Activated effector memory CD4-positive, alpha-beta T cell treated with Interleukin-2 at 50 U/mL for 16 hours (primary cell): ENCODE measurements at regions not wholly inside any gene's neighbourhood (a gene's known extent, or its start where the extent isn't known, plus 50 kb on each side); places are given as distances from the start of the nearest gene placed in this dataset.

Source experiments
- DNase-seq: peaks from one replicate; pipeline ENCODE4 v3.0.0-alpha.2; 2020

- DNase-seq = peak; percentile 2
These were observed 333.9 kb downstream of the UQCRFS1 start for GRCh38 chr19:28878862-28879566.

- DNase-seq = no peak
These were observed 336.3 kb downstream of the UQCRFS1 start for GRCh38 chr19:28876609-28877123.

DNA sequence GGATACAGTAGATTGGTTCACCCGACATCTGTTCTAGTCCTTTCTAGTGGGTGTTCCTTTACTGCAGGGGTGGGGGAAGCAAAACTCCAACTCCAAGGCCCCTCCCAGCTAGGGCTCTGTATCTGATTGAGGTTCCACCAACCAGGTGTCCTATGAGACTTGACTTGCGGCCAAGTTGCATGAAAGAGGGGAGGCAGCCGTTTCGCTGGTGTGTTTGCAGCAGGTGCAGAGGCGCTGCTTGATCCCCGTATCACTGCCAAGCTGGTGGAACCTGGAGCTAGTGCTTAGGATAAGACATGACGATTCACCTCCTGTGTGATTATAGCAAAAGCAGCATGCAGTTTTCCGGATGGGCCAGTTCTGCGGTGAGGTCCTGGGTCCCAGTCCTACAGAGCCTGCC is 338.2 kb downstream of the UQCRFS1 start:
- DNase-seq = no peak

DNA sequence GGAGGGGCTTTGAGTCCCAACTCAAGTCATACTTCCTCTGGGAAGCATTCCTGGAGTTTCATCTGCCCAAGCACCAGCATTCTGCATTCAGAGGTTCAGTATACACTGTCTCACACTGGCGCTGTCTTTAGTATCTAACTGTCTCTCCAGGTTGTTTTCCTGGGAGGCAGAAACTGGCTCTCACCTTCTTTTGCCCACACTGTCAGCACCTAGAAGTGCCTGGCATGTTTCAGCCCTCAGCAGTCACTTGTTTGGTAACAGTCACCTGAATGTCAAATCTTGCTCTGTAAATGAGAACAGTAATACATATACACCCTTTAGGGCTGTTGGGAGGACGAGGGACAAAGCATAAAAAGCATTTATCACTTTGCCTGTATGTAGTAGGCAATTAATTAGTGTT is 339.6 kb downstream of the UQCRFS1 start:
- no peak for DNase-seq

DNA sequence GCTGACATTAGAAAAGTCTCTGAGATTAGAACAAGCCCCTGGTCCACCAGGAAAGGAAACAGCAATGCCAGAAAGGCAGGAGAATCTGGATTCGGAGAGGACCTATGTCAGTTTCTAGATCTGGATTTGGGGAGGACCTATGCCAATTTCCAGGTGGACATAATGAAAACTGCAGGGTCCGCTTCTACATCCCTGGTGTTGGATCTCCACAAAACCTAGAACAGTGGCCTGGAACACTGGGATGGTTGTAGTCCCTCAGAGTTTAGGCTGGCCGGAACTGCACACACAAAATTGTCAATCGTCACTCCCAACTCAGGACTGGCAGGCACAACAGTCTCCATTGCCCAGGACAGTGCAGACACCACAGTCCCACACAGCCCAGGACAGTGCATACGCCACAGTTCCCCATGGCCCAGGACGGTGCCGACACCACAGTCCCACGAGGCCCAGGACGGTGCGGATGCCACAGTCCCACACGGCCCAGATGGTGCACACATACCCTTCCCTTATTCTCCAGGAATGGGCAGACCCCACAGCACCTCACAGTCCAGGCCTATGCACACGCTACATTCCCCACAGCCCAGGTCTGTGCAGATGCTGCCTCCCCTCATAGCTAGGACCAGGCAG is 341.7 kb downstream of the UQCRFS1 start:
- DNase-seq = no peak

- DNase-seq = no peak
These were observed 343.5 kb downstream of the UQCRFS1 start for GRCh38 chr19:28869459-28869858.

DNA sequence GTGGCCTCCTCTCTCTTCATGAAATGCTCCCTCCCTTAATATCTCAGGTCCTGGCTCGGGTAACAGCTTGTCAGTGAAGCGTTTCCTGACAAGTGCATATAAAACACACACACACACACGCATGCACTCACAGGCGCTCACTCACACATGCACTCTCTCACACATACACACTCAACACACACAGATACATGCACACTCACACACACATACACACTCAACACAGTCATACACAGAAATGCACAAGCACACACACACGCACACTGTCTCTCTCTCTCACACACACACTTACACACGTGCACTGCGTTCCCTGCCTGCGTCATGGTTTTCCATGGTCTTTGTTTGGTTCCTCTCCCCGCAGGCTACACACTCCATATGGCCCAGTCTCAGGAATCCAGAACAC is 344.1 kb downstream of the UQCRFS1 start:
- no peak for DNase-seq

- DNase-seq = no peak
These were observed 345.0 kb downstream of the UQCRFS1 start for GRCh38 chr19:28867978-28868377.

DNA sequence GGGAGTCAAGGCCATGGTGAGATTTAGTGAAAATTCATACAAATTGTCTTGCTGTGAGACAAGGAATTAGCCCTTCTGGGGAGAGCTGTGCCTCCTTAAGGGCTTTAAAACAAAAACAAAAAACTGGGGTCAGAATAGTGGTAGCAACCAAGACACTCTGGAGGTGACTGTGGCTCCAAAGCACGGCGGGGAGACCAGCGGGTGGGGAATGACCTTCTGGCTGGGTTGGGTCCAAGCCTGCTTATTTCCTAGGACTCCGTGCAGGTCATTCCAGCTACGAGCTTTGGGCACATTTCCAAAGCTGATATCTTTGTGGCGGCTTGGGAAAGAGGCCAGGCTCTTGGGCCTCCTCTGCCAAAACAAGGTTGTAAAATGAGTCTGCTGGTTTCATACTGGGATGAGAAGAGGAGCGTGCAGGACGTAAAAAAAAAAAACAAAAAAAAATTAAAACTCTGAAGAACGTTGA is 348.3 kb downstream of the UQCRFS1 start:
- DNase-seq = no peak

GRCh38 chr19:28864024-28864503 is 348.9 kb downstream of the UQCRFS1 start:
- DNase-seq = no peak

DNA sequence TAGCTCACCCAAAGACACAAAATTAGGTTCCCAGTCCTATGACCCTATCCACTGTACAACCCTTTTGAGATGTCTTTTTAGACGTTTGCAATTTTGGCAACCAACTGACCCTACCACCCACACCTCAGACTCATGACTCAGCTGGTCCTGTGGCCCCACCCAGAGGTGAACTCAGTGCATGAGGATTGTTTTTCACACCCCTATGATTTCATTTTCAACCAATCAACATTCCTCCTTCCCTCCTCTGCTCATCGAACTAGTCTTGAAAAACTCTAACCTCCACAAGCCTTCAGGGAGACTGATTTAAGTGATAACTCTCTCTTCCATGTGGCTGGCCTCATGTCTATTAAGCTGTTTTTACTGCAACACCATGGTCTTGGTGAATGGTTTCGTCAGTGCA is 350.7 kb downstream of the UQCRFS1 start:
- no peak for DNase-seq

DNA sequence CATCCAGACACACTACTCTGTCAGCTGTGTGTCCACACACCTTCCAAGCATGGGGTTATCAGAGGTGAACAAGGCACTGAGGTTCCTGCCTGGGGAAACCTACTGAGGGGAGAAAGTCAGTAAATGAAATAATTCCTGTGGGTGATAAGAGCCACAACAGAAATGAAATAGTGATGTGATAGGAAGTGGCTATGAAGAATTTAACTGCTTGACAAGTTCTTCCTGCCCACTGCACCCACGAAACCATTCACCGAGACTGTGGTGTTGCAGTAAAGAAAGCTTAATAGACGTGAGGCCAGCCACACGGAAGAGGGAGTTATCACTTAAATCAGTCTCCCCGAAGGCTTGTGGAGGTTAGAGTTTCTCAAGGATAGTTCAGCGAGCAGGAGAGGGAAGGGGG is 353.1 kb downstream of the UQCRFS1 start:
- no peak for DNase-seq

GRCh38 chr19:28858933-28859332 is 354.0 kb downstream of the UQCRFS1 start:
- no peak for DNase-seq

- no peak for DNase-seq
These were observed 355.0 kb downstream of the UQCRFS1 start for GRCh38 chr19:28857967-28858366.

DNA sequence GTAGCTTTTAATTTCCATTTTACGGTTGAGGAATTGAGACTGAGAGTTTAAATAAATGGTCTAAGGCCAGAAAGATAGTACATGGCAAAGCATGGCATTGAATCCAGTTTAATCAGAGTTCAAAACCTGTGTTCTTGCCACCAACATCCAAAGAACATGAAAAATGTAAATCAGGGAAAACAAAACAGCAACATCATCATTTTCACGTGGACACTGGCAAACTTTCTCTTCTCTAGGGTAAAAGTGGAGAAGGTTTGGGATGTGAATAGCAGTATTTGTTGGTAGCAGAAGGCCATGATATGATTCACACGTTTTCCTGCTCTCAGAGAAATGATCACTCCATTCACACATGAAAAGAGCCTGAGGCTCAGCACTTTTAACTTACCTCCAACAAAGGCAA is 357.7 kb downstream of the UQCRFS1 start:
- DNase-seq = no peak

DNA sequence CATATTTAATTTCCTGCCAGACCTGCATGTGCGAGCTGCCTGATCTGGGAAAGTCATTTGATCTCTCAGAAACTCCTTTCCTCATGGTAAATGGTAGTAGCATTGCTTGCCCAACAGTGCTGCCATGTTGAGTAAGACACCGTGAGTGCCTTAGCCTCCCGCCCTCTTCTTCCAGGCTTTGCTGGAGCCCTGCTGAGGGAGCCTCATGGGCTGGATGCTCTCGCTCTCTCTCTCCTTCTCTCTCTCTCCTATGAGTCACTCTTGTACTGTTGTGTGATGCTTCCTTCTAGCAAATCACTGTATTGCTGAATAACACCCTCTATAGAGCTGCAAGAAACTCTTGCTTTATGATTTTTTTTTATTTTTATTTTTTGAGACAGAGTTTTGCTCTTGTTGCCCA is 365.5 kb downstream of the UQCRFS1 start:
- DNase-seq = no peak

DNA sequence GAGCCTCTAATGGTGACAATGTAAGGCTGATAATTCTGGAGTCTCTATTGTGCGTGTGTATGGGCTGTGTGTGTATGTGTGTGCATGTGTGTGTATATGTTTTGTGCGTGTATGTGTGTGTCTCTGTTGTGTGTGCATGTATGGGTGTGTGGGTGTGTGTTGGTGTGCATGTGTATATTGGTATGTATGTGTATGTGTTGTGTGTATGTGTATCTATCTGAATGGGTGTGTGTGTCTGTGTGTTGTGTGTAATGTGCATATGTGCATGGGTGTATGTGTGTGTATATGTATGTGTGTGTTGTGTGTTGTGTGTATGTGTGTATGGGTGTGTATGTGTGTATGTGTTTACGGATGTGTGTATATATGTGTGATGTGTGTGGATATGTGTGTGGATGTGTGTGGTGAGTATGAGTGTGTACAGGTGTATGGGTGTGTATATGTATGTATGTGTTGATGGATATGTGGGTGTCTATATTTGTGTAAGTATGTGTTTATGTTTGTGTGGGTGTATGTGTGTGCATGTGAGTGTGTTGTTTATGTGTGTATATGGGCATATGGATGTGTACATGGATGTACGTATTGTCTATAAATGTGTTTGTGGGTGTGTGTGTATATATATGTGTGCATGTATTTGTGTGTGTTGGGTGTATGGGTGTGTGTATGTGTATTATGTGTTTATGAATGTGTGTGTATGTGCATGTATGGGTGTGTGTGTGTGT is 366.7 kb downstream of the UQCRFS1 start:
- no peak for DNase-seq

GRCh38 chr19:28843761-28844492 is 369.0 kb downstream of the UQCRFS1 start:
- DNase-seq = no peak

- no peak for DNase-seq
These were observed 371.4 kb downstream of the UQCRFS1 start for GRCh38 chr19:28841531-28841930.

DNA sequence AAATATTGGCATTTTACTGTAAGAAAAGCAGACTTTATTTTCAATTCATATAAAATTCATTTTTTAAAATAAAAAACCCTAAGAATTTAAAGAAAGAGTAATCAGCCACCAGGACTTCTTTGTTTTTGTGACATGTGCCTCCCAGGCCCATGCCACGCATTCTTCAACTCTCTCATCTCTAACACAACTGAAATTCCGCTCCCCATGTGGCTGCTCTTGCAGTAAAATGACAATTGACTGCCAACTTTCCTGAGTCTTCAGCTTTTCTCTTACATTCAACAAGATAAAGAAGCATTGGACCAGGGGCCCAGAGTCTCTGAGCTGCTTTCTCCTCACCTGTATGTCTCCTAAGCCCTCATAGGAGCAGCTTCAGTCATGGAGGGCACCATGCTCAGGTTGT is 372.1 kb downstream of the UQCRFS1 start:
- no peak for DNase-seq

DNA sequence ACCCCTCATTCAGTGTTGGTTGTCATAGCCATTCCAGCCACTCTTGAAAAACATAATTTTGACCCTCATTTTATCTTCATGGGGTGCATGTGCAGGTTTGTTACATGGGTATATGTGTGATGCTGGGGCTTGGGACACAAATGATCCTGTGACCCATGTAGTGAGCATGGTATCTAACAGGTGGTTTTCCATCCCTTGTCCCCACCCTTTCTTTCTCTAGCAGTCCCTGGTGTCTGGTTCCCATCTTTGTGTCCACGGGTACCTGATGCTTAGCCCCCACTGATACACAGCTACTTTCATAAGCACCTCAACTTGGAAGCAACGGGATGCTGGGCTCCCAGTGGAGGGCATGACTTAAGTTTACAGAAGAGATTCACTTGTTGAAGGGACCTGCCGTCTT is 373.5 kb downstream of the UQCRFS1 start:
- DNase-seq = no peak

GRCh38 chr19:28838909-28839308 is 374.0 kb downstream of the UQCRFS1 start:
- DNase-seq = no peak

DNA sequence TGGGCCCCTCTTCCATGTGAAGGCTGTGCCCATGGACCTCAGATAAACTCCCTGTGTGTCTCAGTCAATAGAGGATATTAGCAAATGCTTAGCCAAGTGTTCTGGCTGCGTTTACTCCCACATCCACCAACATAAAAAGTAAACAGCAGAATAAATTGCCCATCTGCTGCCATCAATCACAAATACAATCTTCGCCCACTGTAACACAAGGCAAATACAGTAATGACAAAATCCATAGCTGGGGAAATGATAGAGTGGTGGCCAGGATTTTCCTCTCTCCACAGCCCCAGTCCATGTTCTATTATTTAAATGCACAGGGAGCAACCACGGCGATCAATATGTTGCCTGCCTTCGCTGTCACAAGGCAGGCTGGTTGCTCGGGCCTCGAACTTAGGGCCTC is 376.5 kb downstream of the UQCRFS1 start:
- no peak for DNase-seq
